GM12878 (cell line): ENCODE measurements at regions not wholly inside any gene's neighbourhood (a gene's known extent, or its start where the extent isn't known, plus 50 kb on each side); places are given as distances from the start of the nearest gene placed in this dataset.

Source experiments
- ATAC-seq: fragments of 200-7000 bp; cut with Tn5 transposase; 3 replicates; pipeline ENCODE4 v1.9.1; 2020; ENCODE audit warnings: mild to moderate bottlenecking, moderate library complexity
- BruUV-seq: library from RNA; stranded (reverse); fragments of 400-500 nt; replicated peaks from 2 replicates; lab custom pipeline; 2021; lab: Mats Ljungman, UMichigan
- CTCF ChIA-PET: fragments of 300-600 bp; sonication (Branson Sonifier 250); formaldehyde crosslinking; extraction: SDS; loops from one replicate; lab custom pipeline; 2021; ENCODE audit warnings: inconsistent platforms; lab: Yijun Ruan, JAX
- POLR2A ChIA-PET: fragments of 350-600 bp; formaldehyde crosslinking; extraction: SDS; loops from one replicate; lab custom pipeline; 2021; ENCODE audit warnings: inconsistent platforms; lab: Charles Lee
- RAD21 ChIA-PET: fragments of 300-600 bp; sonication (Branson Sonifier 250); formaldehyde crosslinking; loops from one replicate; lab custom pipeline; 2023; ENCODE audit warnings: antibody characterized with exemption; ENCODE audit not compliant: unreplicated experiment; lab: Charles Lee
- SMC1A ChIA-PET: fragments of 300-600 bp; sonication (Branson Sonifier 250); formaldehyde crosslinking; loops from one replicate; lab custom pipeline; 2023; ENCODE audit not compliant: unreplicated experiment, uncharacterized antibody; lab: Charles Lee
- DNase-seq: peaks from one replicate; pipeline ENCODE4 v3.0.0-alpha.2; 2011; ENCODE audit warnings: low read depth, low spot score
- FAIRE-seq: peaks from 3 replicates; lab custom pipeline; 2011; peaks lifted over from hg19 to GRCh38; lab: Jason Lieb, UNC
- H2AFZ ChIP-seq: 2 replicates; pipeline ENCODE4 v1.6.0; 2011; ENCODE audit warnings: low read depth, low read length, control low read depth; ENCODE audit not compliant: control insufficient read depth
- H3K27ac ChIP-seq: 2 replicates; pipeline ENCODE4 v1.5.1; 2011; ENCODE audit warnings: control low read depth; ENCODE audit not compliant: control insufficient read depth, insufficient read depth
- H3K27me3 ChIP-seq, 2 experiments: replicated peaks in 1 of 2; 2 replicates each; pipeline versions ENCODE4 v1.6.0 to v1.6.1; 2011; ENCODE audit warnings: low read length in 1 of 2; ENCODE audit not compliant: control insufficient read depth in 2 of 2, insufficient read depth in 2 of 2
- H3K36me3 ChIP-seq, 2 experiments: 2 replicates each; pipeline ENCODE4 v1.5.1; 2011; ENCODE audit warnings: low read length in 1 of 2; ENCODE audit not compliant: control insufficient read depth in 2 of 2, insufficient read depth in 2 of 2
- H3K4me1 ChIP-seq: 2 replicates; pipeline ENCODE4 v1.6.1; 2011; ENCODE audit warnings: mild to moderate bottlenecking, low read length, moderate library complexity, mixed read lengths; ENCODE audit not compliant: control insufficient read depth, insufficient read depth
- H3K4me2 ChIP-seq: 2 replicates; pipeline ENCODE4 v1.6.0; 2011; ENCODE audit warnings: control low read depth; ENCODE audit not compliant: control insufficient read depth, insufficient read depth
- H3K4me3 ChIP-seq: fragments of 200-600 bp; sonication (generic); 2 replicates; pipeline ENCODE4 v1.5.1; 2016
- H3K79me2 ChIP-seq: 2 replicates; pipeline ENCODE4 v1.6.0; 2011; ENCODE audit warnings: low read length; ENCODE audit not compliant: control insufficient read depth, insufficient read depth
- H3K9ac ChIP-seq: 2 replicates; pipeline ENCODE4 v1.8.0; 2011; ENCODE audit warnings: low read length, control low read depth, mixed read lengths; ENCODE audit not compliant: control insufficient read depth, insufficient read depth
- H3K9me3 ChIP-seq: replicated peaks from 3 replicates; pipeline ENCODE4 v1.5.1; 2011; ENCODE audit warnings: mild to moderate bottlenecking, low read length; ENCODE audit not compliant: control insufficient read depth, insufficient read depth
- H4K20me1 ChIP-seq: 2 replicates; pipeline ENCODE4 v1.6.0; 2011; ENCODE audit not compliant: control insufficient read depth, insufficient read depth
- ASH2L ChIP-seq: fragments of 300-600, 200-600 bp; sonication (generic); IDR thresholded peaks from 2 replicates; pipeline ENCODE4 v1.6.1; 2017; ENCODE audit warnings: low read depth, mild to moderate bottlenecking, borderline replicate concordance
- BCL11A ChIP-seq: IDR thresholded peaks from 2 replicates; pipeline ENCODE4 v1.6.1; 2011; ENCODE audit warnings: low read depth, low read length
- CBX5 ChIP-seq: sonication (generic); IDR thresholded peaks from 2 replicates; pipeline ENCODE4 v1.6.1; 2016; ENCODE audit warnings: low read depth, moderate library complexity, mild to moderate bottlenecking, inconsistent platforms
- CHD2 ChIP-seq: IDR thresholded peaks from 2 replicates; pipeline ENCODE4 v1.6.1; 2011; ENCODE audit warnings: low read depth, low read length, improper control_type of control experiment, borderline replicate concordance
- ESRRA ChIP-seq: IDR thresholded peaks from 2 replicates; pipeline ENCODE4 v1.6.1; 2012; ENCODE audit warnings: mild to moderate bottlenecking, low read length, improper control_type of control experiment
- FOXM1 ChIP-seq: IDR thresholded peaks from 2 replicates; pipeline ENCODE4 v1.6.1; 2012; ENCODE audit warnings: low read depth, mild to moderate bottlenecking, inconsistent platforms, low read length, moderate library complexity
- JUND ChIP-seq: IDR thresholded peaks from 2 replicates; pipeline ENCODE4 v1.6.1; 2012; ENCODE audit warnings: low read depth, mild to moderate bottlenecking, low read length, improper control_type of control experiment, moderate library complexity
- LARP7 ChIP-seq: fragments of 450-650 bp; IDR thresholded peaks from 2 replicates; pipeline ENCODE4 v1.6.1; 2017; ENCODE audit warnings: mild to moderate bottlenecking
- MXI1 ChIP-seq: fragments of 150-350 bp; IDR thresholded peaks from 2 replicates; pipeline ENCODE4 v1.6.1; 2011; ENCODE audit warnings: low read depth, mild to moderate bottlenecking, inconsistent platforms, low read length, improper control_type of control experiment
- NR2F1 ChIP-seq: fragments of 450-650 bp; conservative IDR thresholded peaks from 2 replicates; pipeline ENCODE4 v1.6.1; 2017; ENCODE audit warnings: mild to moderate bottlenecking
- PKNOX1 ChIP-seq: fragments of 450-650 bp; IDR thresholded peaks from 2 replicates; pipeline ENCODE4 v1.6.1; 2016; ENCODE audit warnings: mild to moderate bottlenecking
- REST ChIP-seq: IDR thresholded peaks from 2 replicates; pipeline ENCODE4 v1.6.1; 2012; ENCODE audit warnings: mild to moderate bottlenecking, low read depth, low read length
- SMARCA5 ChIP-seq: fragments of 450-650 bp; IDR thresholded peaks from 2 replicates; pipeline ENCODE4 v1.6.1; 2017; ENCODE audit warnings: mild to moderate bottlenecking
- SP1 ChIP-seq: IDR thresholded peaks from one replicate; pipeline ENCODE4 v1.6.1; 2011; ENCODE audit warnings: low read depth, low read length
- SPI1 ChIP-seq: IDR thresholded peaks from 2 replicates; pipeline ENCODE4 v1.6.1; 2011; ENCODE audit warnings: low read depth, mild to moderate bottlenecking, low read length, moderate library complexity, borderline replicate concordance; ENCODE audit not compliant: insufficient read depth
- SRF ChIP-seq, 2 experiments: IDR thresholded peaks; 2 replicates each; pipeline ENCODE4 v1.6.1; 2011; ENCODE audit warnings: low read depth in 2 of 2, low read length in 2 of 2, mild to moderate bottlenecking in 1 of 2, moderate library complexity in 1 of 2
- STAT3 ChIP-seq: IDR thresholded peaks from 2 replicates; pipeline ENCODE4 v1.6.1; 2011; ENCODE audit warnings: low read depth, low read length, improper control_type of control experiment
- TAF1 ChIP-seq: IDR thresholded peaks from 2 replicates; pipeline ENCODE4 v1.6.1; 2011; ENCODE audit warnings: mild to moderate bottlenecking, low read depth, low read length, borderline replicate concordance
- TARDBP ChIP-seq: IDR thresholded peaks from 2 replicates; pipeline ENCODE4 v1.6.1; 2016; ENCODE audit warnings: borderline replicate concordance
- USF1 ChIP-seq: IDR thresholded peaks from 2 replicates; pipeline ENCODE4 v1.6.1; 2011; ENCODE audit warnings: borderline replicate concordance, low read depth, mild to moderate bottlenecking, moderate library complexity, mixed read lengths, low read length; ENCODE audit not compliant: insufficient read depth; ENCODE audit errors: extremely low read length
- ZNF24 ChIP-seq: fragments of 450-650 bp; IDR thresholded peaks from 2 replicates; pipeline ENCODE4 v1.6.1; 2017; ENCODE audit warnings: antibody characterized with exemption, mild to moderate bottlenecking
- ZSCAN29 ChIP-seq: fragments of 450-650 bp; IDR thresholded peaks from 2 replicates; pipeline ENCODE4 v1.6.1; 2017; ENCODE audit warnings: mild to moderate bottlenecking, moderate library complexity
- WGBS: methylation state at CpG from one replicate; pipeline ENCODE4 v1.1.6; 2016; ENCODE audit warnings: low lambda C conversion rate; ENCODE audit not compliant: insufficient replicate concordance, insufficient coverage; ENCODE audit errors: missing lambda C conversion rate; 5-methylcytosine and 5-hydroxymethylcytosine counted together
- in situ Hi-C: fragments of 300-500 bp; cut with MboI; formaldehyde crosslinking; loops from 9 replicates; pipeline ENCODE4 v1.14.3; 2018; ENCODE audit warnings: mixed read lengths
- intact Hi-C: fragments of 100-400 bp; cut with micrococcal nuclease; formaldehyde crosslinking; loops from one replicate; pipeline ENCODE4 v1.14.2; 2022; ENCODE audit not compliant: unreplicated experiment

GRCh38 chr6:165877192-165877591, 214.2 kb upstream of the PDE10A start (continued):
- TF ChIP-seq REST (no peak), ZSCAN29 (no peak), SMARCA5 (no peak), FOXM1 (no peak), SP1 (no peak), NR2F1 (no peak), USF1 (no peak), JUND (no peak), BCL11A (no peak)

DNA sequence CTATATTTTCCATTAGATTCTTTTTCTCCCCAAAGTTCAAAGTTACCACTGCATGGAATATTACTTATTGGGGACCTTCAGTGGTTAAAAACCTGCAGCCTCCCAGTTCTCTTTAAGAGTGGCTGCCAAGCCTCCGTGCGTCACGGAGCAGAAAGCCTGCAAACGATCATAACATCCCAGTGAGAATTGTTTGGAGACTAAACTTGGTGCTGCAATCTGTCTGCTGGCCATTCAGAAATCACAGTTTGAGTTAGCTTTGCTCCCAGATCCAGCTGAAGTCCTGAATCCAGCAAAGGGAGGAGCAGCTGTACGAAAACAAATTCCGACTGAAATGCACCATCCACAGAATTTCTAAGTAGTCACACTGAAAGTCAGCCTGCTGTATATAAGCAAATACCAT, 213.5 kb upstream of the PDE10A start:
- 48% methylated on average over 6 of the region's 6 CpGs for WGBS
- intact Hi-C loops: no loop called here
- in situ Hi-C loops: no loop called here
- Histone ChIP-seq H3K4me2 (no peak overlapping the region), H3K27me3 (peaks cover 2% of the 10 kb centered on the region in 2 experiments; a peak in 1 of 4 replicates), H3K79me2 (no peaks in the 10 kb centered on the region), H3K27ac (no peak overlapping the region), H3K36me3 (no peaks in the 10 kb centered on the region), H3K9ac (no peak overlapping the region), H2AFZ (no peak overlapping the region), H3K4me1 (no peaks in the 10 kb centered on the region), H4K20me1 (no peaks in the 10 kb centered on the region), H3K9me3 (no peaks in the 10 kb centered on the region), H3K4me3 (no peak overlapping the region)
- ChIA-PET POLR2A (no interaction called here), RAD21 (no interaction called here), CTCF (interaction anchor here (1.4 to 2.0 kb wide), 2 partner anchors 221 to 230 kb away, joined by 3 to 5 read pairs; no protein-coding TSS in a partner anchor), SMC1A (interaction anchor here (1.3 kb wide), 1 partner anchor 18 kb away, joined by 3 read pairs; no protein-coding TSS in a partner anchor)
- no peak for ATAC-seq
- no peak for FAIRE-seq
- BruUV-seq: no TSS peak
- DNase-seq: no peak
- TF ChIP-seq ASH2L (no peak), STAT3 (no peak), TAF1 (no peak), SRF (IDR thresholded peaks at IDR 0.05; ENCODE audit: low read depth in 2 of 2, low read length in 2 of 2) (no peak), FOXM1 (no peak), ZNF24 (no peak), CHD2 (no peak), LARP7 (no peak), PKNOX1 (no peak), SPI1 (no peak), ZSCAN29 (no peak), CBX5 (no peak), ESRRA (no peak), TARDBP (no peak), MXI1 (no peak)
